Heart left ventricle (tissue), 13 donors: ENCODE measurements at regions not wholly inside any gene's neighbourhood (a gene's known extent, or its start where the extent isn't known, plus 50 kb on each side); places are given as distances from the start of the nearest gene placed in this dataset.

Experiments used
- CTCF ChIP-seq, 12 donors: fragments of 200-600 bp; sonication (generic) in 4 of 12; IDR thresholded peaks; one replicate each; pipeline versions ENCODE4 v1.5.0 to v1.8.0; 2018 to 2022; ENCODE audit warnings: antibody characterized with exemption in 12 of 12, mild to moderate bottlenecking in 5 of 12
- POLR2A ChIP-seq, 2 donors: fragments of 450-650 bp; IDR thresholded peaks; one replicate each; pipeline ENCODE4 v1.6.1; 2017; ENCODE audit warnings: antibody characterized with exemption in 2 of 2, mild to moderate bottlenecking in 2 of 2, moderate library complexity in 2 of 2
- donor health status: ischemic (EF 13 %, LVEDD 7.1; RV severe dilation, severe dysfunction).
- donor health status: DM: no; HTN: yes; CAD: no.
- donor health status: DM: no; HTN: no; CAD: no.
- donor health status: ischemic (EF 25% LVEDD 6.9; RV normal size, moderate dysfunction).
- donor health status: ischemic (EF 25% LVEDD 5.7; RV mildly dilated, moderate dysfunction).
- donor health status: ischemic (EF 35%, LVEDD 5.7; RV mildly dilated, moderate dysfunction).
- donor health status: nonischemic (EF 11% LVEDD 7.7; RV severe dilation, severe dysfunction).
- donor health status: DM: yes; HTN: yes; CAD: no.
- donor health status: PGD.
- donor health status: ischemic (EF 29% LVEDD 5.4; RV normal size, mild dysfunction).
- donor health status: nonischemic (EF 23%, LVEDD 6.1; RV moderate dilation, normal function).

- TF ChIP-seq CTCF (IDR thresholded peaks at IDR 0.05) (no peak), POLR2A (IDR thresholded peaks at IDR 0.05) (no peak)
Observed at GRCh38 chr2:107635883-107636282, 190.8 kb upstream of the RGPD4 start.
